GM12864 (cell line): ENCODE measurements at regions not wholly inside any gene's neighbourhood (a gene's known extent, or its start where the extent isn't known, plus 50 kb on each side); places are given as distances from the start of the nearest gene placed in this dataset.

ENCODE experiments used
- DNase-seq: peaks from one replicate; pipeline ENCODE4 v3.0.0-alpha.2; 2011; ENCODE audit warnings: low read depth
- H3K4me3 ChIP-seq: 2 replicates; pipeline ENCODE4 v1.5.1; 2011; ENCODE audit warnings: mild to moderate bottlenecking, low read depth, low read length, control low read depth
- CTCF ChIP-seq: IDR thresholded peaks from 2 replicates; pipeline ENCODE4 v1.5.1; 2011; ENCODE audit warnings: low read depth, mild to moderate bottlenecking, moderate library complexity, low read length, control low read depth, inconsistent platforms; ENCODE audit errors: missing control alignments

GRCh38 chr9:82382887-82383616, 394.5 kb downstream of the SPATA31D1 start:
- no peak for TF ChIP-seq CTCF
- H3K4me3 ChIP-seq, result no peak overlapping the region
- no peak for DNase-seq

GRCh38 chr9:82385633-82386032, 397.1 kb downstream of the SPATA31D1 start:
- TF ChIP-seq CTCF, result no peak
- no peak for DNase-seq
- H3K4me3 ChIP-seq, result no peak overlapping the region

GRCh38 chr9:82397534-82397933, 409.0 kb downstream of the SPATA31D1 start:
- no peak for TF ChIP-seq CTCF
- DNase-seq, result no peak
- H3K4me3 ChIP-seq, result no peak overlapping the region

GRCh38 chr9:82404196-82404870, 415.8 kb downstream of the SPATA31D1 start:
- no peak for TF ChIP-seq CTCF
- H3K4me3 ChIP-seq, result no peak overlapping the region
- DNase-seq, result no peak

GRCh38 chr9:82404881-82405280, 416.3 kb downstream of the SPATA31D1 start:
- TF ChIP-seq CTCF, result no peak
- no peak overlapping the region for H3K4me3 ChIP-seq
- DNase-seq, result no peak

- no peak for TF ChIP-seq CTCF
- DNase-seq, result no peak
Measured at GRCh38 chr9:82406456-82407085, 418.0 kb downstream of the SPATA31D1 start.

More at GRCh38 chr9:82406456-82407085, 418.0 kb downstream of the SPATA31D1 start:
- H3K4me3 ChIP-seq, result no peak overlapping the region
